Endothelial cell of umbilical vein (primary cell): ENCODE measurements at regions not wholly inside any gene's neighbourhood (a gene's known extent, or its start where the extent isn't known, plus 50 kb on each side); places are given as distances from the start of the nearest gene placed in this dataset.

ENCODE experiments used
- BruUV-seq: library from RNA; stranded (reverse); fragments of 400-500 nt; replicated peaks from 2 replicates; lab custom pipeline; 2021; lab: Mats Ljungman, UMichigan
- CTCF ChIA-PET: fragments of 300-600, 350-600 bp; sonication (Branson Sonifier 250); formaldehyde crosslinking; loops from one replicate; lab custom pipeline; 2021; ENCODE audit warnings: antibody characterized with exemption, inconsistent platforms; lab: Charles Lee
- POLR2A ChIA-PET: fragments of 300-600, 350-600 bp; sonication (Branson Sonifier 250); formaldehyde crosslinking; loops from one replicate; lab custom pipeline; 2021; ENCODE audit warnings: antibody characterized with exemption, inconsistent platforms; lab: Charles Lee
- DNase-seq: peaks from one replicate; pipeline ENCODE4 v3.0.0-alpha.2; 2011; ENCODE audit warnings: low read depth, low spot score
- FAIRE-seq: peaks from 2 replicates; lab custom pipeline; 2011; peaks lifted over from hg19 to GRCh38; lab: Jason Lieb, UNC
- H2AFZ ChIP-seq: 2 replicates; pipeline ENCODE4 v1.6.0; 2012; ENCODE audit warnings: low read depth, low read length, control low read depth, inconsistent platforms
- H3K27ac ChIP-seq: 2 replicates; pipeline ENCODE4 v1.5.1; 2011; ENCODE audit warnings: low read depth, mild to moderate bottlenecking, control low read depth, low read length, moderate library complexity; ENCODE audit not compliant: insufficient read depth
- H3K27me3 ChIP-seq, 2 experiments: 2 replicates each; pipeline versions ENCODE4 v1.6.0 to v1.6.1; 2011; ENCODE audit warnings: low read length in 2 of 2, mixed read lengths in 1 of 2; ENCODE audit not compliant: control insufficient read depth in 2 of 2, insufficient read depth in 2 of 2
- H3K36me3 ChIP-seq, 2 experiments: 2 replicates in 1 of 2; 3 replicates in 1 of 2; pipeline ENCODE4 v1.5.1; 2011; ENCODE audit warnings: low read length in 2 of 2, mild to moderate bottlenecking in 1 of 2, moderate library complexity in 1 of 2; ENCODE audit not compliant: control insufficient read depth in 2 of 2, insufficient read depth in 2 of 2; ENCODE audit errors: extremely low read depth in 1 of 2
- H3K4me1 ChIP-seq: 3 replicates; pipeline ENCODE4 v1.5.1; 2011; ENCODE audit warnings: mild to moderate bottlenecking, low read length; ENCODE audit not compliant: control insufficient read depth, insufficient read depth; ENCODE audit errors: extremely low read depth
- H3K4me2 ChIP-seq: 2 replicates; pipeline ENCODE4 v1.6.1; 2011; ENCODE audit warnings: low read length, control low read depth, mixed read lengths; ENCODE audit not compliant: insufficient read depth
- H3K4me3 ChIP-seq, 3 experiments: fragments of 200-600 bp in 1 of 3; sonication (generic), shearing (Covaris generic) in 1 of 3; replicated peaks in 1 of 3; 2 replicates each; pipeline ENCODE4 v1.5.1; 2011 to 2016; ENCODE audit warnings: control low read depth in 3 of 3, low read length in 3 of 3, mild to moderate bottlenecking in 2 of 3, inconsistent platforms in 1 of 3, low read depth in 1 of 3, moderate library complexity in 1 of 3; ENCODE audit not compliant: insufficient read depth in 1 of 3
- H3K79me2 ChIP-seq: 2 replicates; pipeline ENCODE4 v1.6.0; 2012; ENCODE audit warnings: low read length, inconsistent platforms; ENCODE audit not compliant: control insufficient read depth, insufficient read depth
- H3K9ac ChIP-seq: replicated peaks from 2 replicates; pipeline ENCODE3; 2011; ENCODE audit warnings: low read length, control low read depth; ENCODE audit not compliant: insufficient read depth; ENCODE audit errors: extremely low read depth
- H3K9me1 ChIP-seq: replicated peaks from 3 replicates; pipeline ENCODE4 v1.6.0; 2011; ENCODE audit warnings: mild to moderate bottlenecking, low read length; ENCODE audit not compliant: control insufficient read depth, insufficient read depth; ENCODE audit errors: extremely low read depth
- H3K9me3 ChIP-seq: replicated peaks from 2 replicates; pipeline ENCODE4 v1.5.1; 2012; ENCODE audit warnings: low read length, inconsistent platforms; ENCODE audit not compliant: control insufficient read depth, insufficient read depth
- H4K20me1 ChIP-seq: replicated peaks from 2 replicates; pipeline ENCODE3; 2011; ENCODE audit warnings: mild to moderate bottlenecking, low read length; ENCODE audit not compliant: control insufficient read depth, insufficient read depth; ENCODE audit errors: extremely low read depth
- EZH2 ChIP-seq: IDR thresholded peaks from 2 replicates; pipeline ENCODE4 v1.6.1; 2012; ENCODE audit warnings: borderline replicate concordance, low read depth, mild to moderate bottlenecking, moderate library complexity, low read length, inconsistent platforms; ENCODE audit not compliant: severe bottlenecking
- FOS ChIP-seq: IDR thresholded peaks from 2 replicates; pipeline ENCODE4 v1.6.1; 2011; ENCODE audit warnings: mild to moderate bottlenecking, low read length, moderate library complexity, borderline replicate concordance; ENCODE audit not compliant: insufficient read depth
- GATA2 ChIP-seq: IDR thresholded peaks from 2 replicates; pipeline ENCODE4 v1.7.0; 2011; ENCODE audit warnings: low read depth, mild to moderate bottlenecking, moderate library complexity, mixed read lengths, low read length; ENCODE audit not compliant: insufficient read length, insufficient read depth
- JUN ChIP-seq: IDR thresholded peaks from 2 replicates; pipeline ENCODE4 v1.6.1; 2011; ENCODE audit warnings: borderline replicate concordance, low read depth; ENCODE audit not compliant: insufficient read length, insufficient read depth
- MYC ChIP-seq: IDR thresholded peaks from one replicate; pipeline ENCODE4 v1.6.1; 2011; ENCODE audit warnings: mild to moderate bottlenecking, low read depth, low read length
- POLR2A ChIP-seq: IDR thresholded peaks from 2 replicates; pipeline ENCODE4 v1.6.1; 2012; ENCODE audit warnings: low read depth, mild to moderate bottlenecking, control low read depth, low read length
- POLR2AphosphoS5 ChIP-seq: IDR thresholded peaks from 2 replicates; pipeline ENCODE4 v1.6.1; 2012; ENCODE audit warnings: low read depth, mild to moderate bottlenecking, control low read depth, low read length, moderate library complexity; ENCODE audit not compliant: insufficient read depth
- dilution Hi-C: fragments of 300-500 bp; cut with MboI; formaldehyde crosslinking; loops from one replicate; pipeline ENCODE4 v1.15.0; 2019; ENCODE audit warnings: low sequenced_read_pairs; ENCODE audit not compliant: extremely low pct_ligation_motif_present
- intact Hi-C: fragments of 100-400 bp; cut with micrococcal nuclease; formaldehyde crosslinking; loops from one replicate; pipeline ENCODE4 v1.10.0; 2022
- TF ChIP-seq, protein P1 (sequence below), 2 donors: IDR thresholded peaks; 1 replicate in 1 of 2; 2 replicates in 1 of 2; pipeline ENCODE4 v1.5.1; 2011; ENCODE audit warnings: low read length in 2 of 2, mild to moderate bottlenecking in 2 of 2, moderate library complexity in 2 of 2, control low read depth in 1 of 2, inconsistent platforms in 1 of 2, low read depth in 1 of 2; ENCODE audit not compliant: insufficient read depth in 1 of 2; ENCODE audit errors: extremely low read depth in 1 of 2
- TF ChIP-seq, protein P2 (sequence below): IDR thresholded peaks from 2 replicates; pipeline ENCODE4 v1.6.1; 2011; ENCODE audit not compliant: insufficient read depth, insufficient read length

DNA sequence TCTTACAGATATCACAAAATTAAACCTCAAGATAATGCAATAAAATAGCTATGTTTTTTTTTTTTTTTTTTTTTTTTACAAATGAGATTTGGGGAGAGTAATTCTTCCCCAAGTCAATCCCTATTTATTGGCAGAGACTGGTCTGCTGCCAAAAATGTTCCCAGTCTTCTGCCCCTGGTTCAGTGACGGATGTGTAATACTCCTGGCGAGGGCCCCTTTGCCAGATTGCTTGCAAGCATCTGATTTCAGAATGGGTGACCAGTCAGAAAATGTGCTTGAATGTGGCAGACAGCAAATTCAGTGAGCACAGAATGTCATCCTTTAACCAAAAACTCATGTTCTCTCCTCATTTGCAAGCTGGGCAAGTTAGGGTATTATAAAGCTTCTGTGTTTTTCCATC lies 363.8 kb upstream of the MTNR1B start:
- CTCF ChIA-PET: no interaction called here
- TF ChIP-seq GATA2 (no peak), MYC (no peak), POLR2AphosphoS5 (no peak), JUN (no peak), FOS (no peak), EZH2 (no peak), POLR2A (no peak)
- TF ChIP-seq, protein P1, sequence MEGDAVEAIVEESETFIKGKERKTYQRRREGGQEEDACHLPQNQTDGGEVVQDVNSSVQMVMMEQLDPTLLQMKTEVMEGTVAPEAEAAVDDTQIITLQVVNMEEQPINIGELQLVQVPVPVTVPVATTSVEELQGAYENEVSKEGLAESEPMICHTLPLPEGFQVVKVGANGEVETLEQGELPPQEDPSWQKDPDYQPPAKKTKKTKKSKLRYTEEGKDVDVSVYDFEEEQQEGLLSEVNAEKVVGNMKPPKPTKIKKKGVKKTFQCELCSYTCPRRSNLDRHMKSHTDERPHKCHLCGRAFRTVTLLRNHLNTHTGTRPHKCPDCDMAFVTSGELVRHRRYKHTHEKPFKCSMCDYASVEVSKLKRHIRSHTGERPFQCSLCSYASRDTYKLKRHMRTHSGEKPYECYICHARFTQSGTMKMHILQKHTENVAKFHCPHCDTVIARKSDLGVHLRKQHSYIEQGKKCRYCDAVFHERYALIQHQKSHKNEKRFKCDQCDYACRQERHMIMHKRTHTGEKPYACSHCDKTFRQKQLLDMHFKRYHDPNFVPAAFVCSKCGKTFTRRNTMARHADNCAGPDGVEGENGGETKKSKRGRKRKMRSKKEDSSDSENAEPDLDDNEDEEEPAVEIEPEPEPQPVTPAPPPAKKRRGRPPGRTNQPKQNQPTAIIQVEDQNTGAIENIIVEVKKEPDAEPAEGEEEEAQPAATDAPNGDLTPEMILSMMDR (IDR thresholded peaks at IDR 0.05; ENCODE audit: extremely low read depth in 1 of 2, insufficient read depth in 1 of 2, low read depth in 1 of 2, low read length in 2 of 2): no peak
- TF ChIP-seq, protein P2, sequence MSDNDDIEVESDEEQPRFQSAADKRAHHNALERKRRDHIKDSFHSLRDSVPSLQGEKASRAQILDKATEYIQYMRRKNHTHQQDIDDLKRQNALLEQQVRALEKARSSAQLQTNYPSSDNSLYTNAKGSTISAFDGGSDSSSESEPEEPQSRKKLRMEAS: no peak
- DNase-seq (no peak), FAIRE-seq (no peak)
- BruUV-seq: no TSS peak
- no peaks in the 10 kb centered on the region for H3K9me1 ChIP-seq
- intact Hi-C loops: no loop called here
- no peaks in the 10 kb centered on the region for H3K9me3 ChIP-seq
- H2AFZ ChIP-seq: no peak overlapping the region
- H3K36me3 ChIP-seq: no peaks in the 10 kb centered on the region
- dilution Hi-C loops: no loop called here
- no peaks in the 10 kb centered on the region for H3K27me3 ChIP-seq
- H3K4me2 ChIP-seq: no peak overlapping the region
- no peaks in the 10 kb centered on the region for H3K4me1 ChIP-seq
- H3K9ac ChIP-seq: no peak overlapping the region
- POLR2A ChIA-PET: no interaction called here
- no peaks in the 10 kb centered on the region for H4K20me1 ChIP-seq
- H3K4me3 ChIP-seq: no peak overlapping the region
- H3K27ac ChIP-seq: no peak overlapping the region
- no peaks in the 10 kb centered on the region for H3K79me2 ChIP-seq
